ENCODE measurements at regions not wholly inside any gene's neighbourhood (a gene's known extent, or its start where the extent isn't known, plus 50 kb on each side); places are given as distances from the start of the nearest gene placed in this dataset.

DNA sequence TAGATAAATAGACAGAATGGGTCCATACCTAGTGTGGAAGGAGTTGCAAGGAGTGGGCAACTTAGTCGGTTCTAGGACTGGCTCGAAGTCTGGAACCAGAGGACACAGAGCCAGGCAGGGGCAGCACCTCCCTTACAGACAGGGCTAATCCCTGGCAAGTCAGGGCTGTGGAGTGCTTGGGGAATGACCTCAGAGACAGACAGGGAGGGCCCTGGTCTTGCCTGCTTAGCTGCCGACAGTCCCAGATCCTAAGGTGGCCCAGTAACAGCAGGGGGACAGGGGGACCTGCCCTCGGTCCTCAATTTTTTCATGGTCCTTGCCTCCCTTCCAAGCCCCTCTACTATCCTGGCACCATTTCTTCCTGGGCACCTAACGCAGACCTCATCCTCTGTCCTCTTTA, 222.4 kb upstream of the TNC start:
- no peak for TF ChIP-seq SP1 (IDR thresholded peaks at IDR 0.05)
- no peak for TF ChIP-seq SP1 (CRISPR knock-in tag; IDR thresholded peaks at IDR 0.05)
- TF ChIP-seq ZNF660 (CRISPR knock-in tag; IDR thresholded peaks at IDR 0.05; ENCODE audit: borderline replicate concordance, low read depth): no peak
- TF ChIP-seq NFIC (IDR thresholded peaks at IDR 0.05; ENCODE audit: low read length): no peak
- TF ChIP-seq ATAD3A (CRISPR knock-in tag; IDR thresholded peaks at IDR 0.05): no peak
- TF ChIP-seq, protein P1, sequence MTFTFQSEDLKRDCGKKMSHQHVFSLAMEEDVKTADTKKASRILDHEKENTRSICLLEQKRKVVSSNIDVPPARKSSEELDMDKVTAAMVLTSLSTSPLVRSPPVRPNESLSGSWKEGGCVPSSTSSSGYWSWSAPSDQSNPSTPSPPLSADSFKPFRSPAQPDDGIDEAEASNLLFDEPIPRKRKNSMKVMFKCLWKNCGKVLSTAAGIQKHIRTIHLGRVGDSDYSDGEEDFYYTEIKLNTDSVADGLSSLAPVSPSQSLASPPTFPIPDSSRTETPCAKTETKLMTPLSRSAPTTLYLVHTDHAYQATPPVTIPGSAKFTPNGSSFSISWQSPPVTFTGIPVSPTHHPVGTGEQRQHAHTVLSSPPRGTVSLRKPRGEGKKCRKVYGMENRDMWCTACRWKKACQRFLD (CRISPR knock-in tag; IDR thresholded peaks at IDR 0.05; ENCODE audit: borderline replicate concordance): no peak
- TF ChIP-seq CHD4 (IDR thresholded peaks at IDR 0.05; ENCODE audit: borderline replicate concordance, low read length): no peak
- TF ChIP-seq, protein P2, sequence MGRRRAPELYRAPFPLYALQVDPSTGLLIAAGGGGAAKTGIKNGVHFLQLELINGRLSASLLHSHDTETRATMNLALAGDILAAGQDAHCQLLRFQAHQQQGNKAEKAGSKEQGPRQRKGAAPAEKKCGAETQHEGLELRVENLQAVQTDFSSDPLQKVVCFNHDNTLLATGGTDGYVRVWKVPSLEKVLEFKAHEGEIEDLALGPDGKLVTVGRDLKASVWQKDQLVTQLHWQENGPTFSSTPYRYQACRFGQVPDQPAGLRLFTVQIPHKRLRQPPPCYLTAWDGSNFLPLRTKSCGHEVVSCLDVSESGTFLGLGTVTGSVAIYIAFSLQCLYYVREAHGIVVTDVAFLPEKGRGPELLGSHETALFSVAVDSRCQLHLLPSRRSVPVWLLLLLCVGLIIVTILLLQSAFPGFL (CRISPR knock-in tag; IDR thresholded peaks at IDR 0.05): no peak
